Fibroblast of the aortic adventitia (primary cell): ENCODE measurements at regions not wholly inside any gene's neighbourhood (a gene's known extent, or its start where the extent isn't known, plus 50 kb on each side); places are given as distances from the start of the nearest gene placed in this dataset.

Source experiments
- DNase-seq: peaks from one replicate; pipeline ENCODE4 v3.0.0-alpha.2; 2010; ENCODE audit warnings: low read depth
- H3K4me3 ChIP-seq: 2 replicates; pipeline ENCODE4 v1.5.1; 2011; ENCODE audit warnings: low read depth, mild to moderate bottlenecking, control low read depth, low read length, moderate library complexity
- CTCF ChIP-seq: IDR thresholded peaks from 2 replicates; pipeline ENCODE4 v1.5.1; 2011; ENCODE audit warnings: mild to moderate bottlenecking, low read length, control low read depth, inconsistent platforms; ENCODE audit not compliant: insufficient read depth

DNA sequence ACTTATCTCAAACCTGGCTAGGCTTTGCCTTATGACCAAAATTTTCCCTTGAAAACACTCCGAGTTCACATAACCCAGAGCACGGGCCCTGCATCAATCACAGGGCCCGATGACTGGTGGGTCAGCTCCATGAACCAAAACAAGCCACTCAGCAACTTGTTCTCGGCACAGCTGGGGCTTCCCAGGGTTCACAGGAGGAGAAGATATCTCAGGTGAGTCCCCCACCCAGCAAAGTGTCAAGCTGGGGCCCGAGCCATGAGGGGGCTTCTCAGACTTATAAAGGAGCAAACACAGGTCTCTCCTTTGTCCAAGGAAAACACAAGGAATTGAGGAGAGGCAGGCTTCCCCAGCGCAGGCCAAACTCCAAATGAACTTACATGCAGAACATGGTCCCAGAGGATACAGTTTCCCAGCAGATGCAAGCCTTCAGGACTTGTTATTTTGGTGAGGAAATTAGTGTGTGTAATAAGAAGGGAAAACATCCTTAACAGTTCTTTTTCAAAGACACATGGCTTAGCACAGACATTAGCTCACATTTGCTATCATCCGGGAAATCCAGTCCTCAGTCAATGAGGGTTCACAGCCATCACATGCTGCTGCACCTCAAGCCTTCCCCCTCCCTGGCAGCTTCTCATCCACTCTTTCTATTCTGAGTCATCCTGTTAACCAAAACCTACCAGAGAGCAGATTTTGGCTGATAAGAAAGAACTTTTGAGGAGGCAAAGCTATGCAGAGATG lies 98.1 kb upstream of the NFIA start:
- TF ChIP-seq CTCF: no peak
- no peak overlapping the region for H3K4me3 ChIP-seq
- peak; percentile 88 for DNase-seq

GRCh38 chr1:60983701-60984061 lies 98.7 kb upstream of the NFIA start:
- no peak for DNase-seq
- no peak for TF ChIP-seq CTCF

DNA sequence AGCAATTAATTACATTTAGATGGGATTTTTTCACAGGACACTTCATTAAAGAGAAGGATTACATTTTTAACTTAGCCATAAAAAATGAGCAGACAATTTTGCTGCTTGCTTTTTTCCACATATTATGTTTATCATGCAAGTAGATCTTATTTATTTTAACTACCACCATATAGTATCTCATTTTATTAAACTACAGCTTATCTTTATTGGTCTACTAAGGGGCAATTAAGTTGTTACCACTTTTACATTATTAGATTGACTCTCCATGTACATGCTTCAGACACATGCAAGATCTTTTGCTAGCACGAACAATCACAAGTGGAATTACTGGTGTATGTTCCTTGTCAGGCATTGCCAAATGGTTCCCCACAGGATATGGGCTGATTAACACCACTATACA lies 99.8 kb upstream of the NFIA start:
- DNase-seq: no peak
- no peak for TF ChIP-seq CTCF
- no peak overlapping the region for H3K4me3 ChIP-seq

More at GRCh38 chr1:60983701-60984061, 98.7 kb upstream of the NFIA start:
- no peak overlapping the region for H3K4me3 ChIP-seq

- TF ChIP-seq CTCF: no peak
- DNase-seq: no peak
- H3K4me3 ChIP-seq: no peak overlapping the region
Measured at GRCh38 chr1:60981357-60981756, 101.0 kb upstream of the NFIA start.

- H3K4me3 ChIP-seq: no peak overlapping the region
- TF ChIP-seq CTCF: peak; percentile 74
- peak; percentile 65 for DNase-seq
Measured at GRCh38 chr1:60978421-60979357, 103.7 kb upstream of the NFIA start.

- no peak overlapping the region for H3K4me3 ChIP-seq
- DNase-seq: no peak
- no peak for TF ChIP-seq CTCF
Measured at GRCh38 chr1:60977661-60978060, 104.7 kb upstream of the NFIA start.
